ENCODE measurements at regions not wholly inside any gene's neighbourhood (a gene's known extent, or its start where the extent isn't known, plus 50 kb on each side); places are given as distances from the start of the nearest gene placed in this dataset.
"Not testable (repeated sequence)": the region's sequence is repeated elsewhere in the genome, so short reads cannot be mapped to it uniquely, and the experiment has no call there.

- DNase-seq, result no peak
Measured at GRCh38 chr1:169024800-169025271, 81.7 kb upstream of the ATP1B1 start.

DNA sequence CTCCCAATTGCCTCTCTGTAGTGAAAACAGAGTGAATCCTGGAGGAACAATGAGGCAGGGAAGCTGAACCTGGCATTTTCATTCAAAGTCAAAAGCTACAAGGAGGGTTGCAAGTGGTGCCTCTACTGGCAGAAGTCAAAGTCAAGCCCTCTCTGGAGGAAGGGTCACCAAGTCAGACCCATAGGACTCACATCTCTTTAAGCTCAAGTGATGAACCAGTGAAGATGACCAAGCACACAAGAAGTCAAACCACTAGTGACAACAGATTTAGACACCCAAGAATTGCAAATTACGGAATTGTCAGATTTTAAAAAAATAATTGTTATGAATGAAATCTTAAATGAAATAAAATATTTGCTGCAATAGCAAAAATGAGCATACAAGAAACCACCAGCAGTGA, 81.1 kb upstream of the ATP1B1 start:
- DNase-seq, result no peak

DNA sequence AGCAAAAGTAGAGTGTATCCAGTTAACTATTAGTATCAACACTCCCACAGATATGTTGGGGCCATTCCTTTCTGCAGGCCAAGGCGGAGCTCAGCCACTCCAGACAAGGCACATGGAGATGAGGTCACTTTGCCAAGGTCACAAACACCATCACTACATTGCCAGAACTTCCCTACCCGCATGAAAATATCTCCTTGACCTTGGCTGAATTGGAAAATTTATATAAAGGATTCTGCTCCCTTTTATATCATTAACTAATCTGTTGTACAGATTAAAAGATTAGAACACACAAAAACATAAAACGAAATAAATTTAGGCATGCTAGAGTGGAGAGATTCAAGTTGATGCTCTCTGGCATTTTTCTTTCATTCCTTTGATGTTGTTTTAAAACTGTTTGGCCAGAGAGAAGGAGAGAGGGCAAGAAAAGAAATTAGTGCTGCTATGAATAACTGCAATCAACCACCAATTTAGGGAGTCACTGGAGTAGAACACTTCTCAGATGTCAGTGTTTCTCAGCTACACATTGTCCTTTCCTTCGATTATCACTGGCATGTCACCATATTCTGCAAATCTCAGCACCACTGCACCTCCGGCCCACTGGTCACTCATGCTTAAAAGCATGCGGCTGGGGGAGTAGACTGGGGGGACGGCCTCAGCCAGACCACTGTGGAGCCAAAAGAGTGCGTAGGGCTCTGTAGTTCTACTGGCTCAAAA, 78.7 kb upstream of the ATP1B1 start:
- no peak for DNase-seq

DNA sequence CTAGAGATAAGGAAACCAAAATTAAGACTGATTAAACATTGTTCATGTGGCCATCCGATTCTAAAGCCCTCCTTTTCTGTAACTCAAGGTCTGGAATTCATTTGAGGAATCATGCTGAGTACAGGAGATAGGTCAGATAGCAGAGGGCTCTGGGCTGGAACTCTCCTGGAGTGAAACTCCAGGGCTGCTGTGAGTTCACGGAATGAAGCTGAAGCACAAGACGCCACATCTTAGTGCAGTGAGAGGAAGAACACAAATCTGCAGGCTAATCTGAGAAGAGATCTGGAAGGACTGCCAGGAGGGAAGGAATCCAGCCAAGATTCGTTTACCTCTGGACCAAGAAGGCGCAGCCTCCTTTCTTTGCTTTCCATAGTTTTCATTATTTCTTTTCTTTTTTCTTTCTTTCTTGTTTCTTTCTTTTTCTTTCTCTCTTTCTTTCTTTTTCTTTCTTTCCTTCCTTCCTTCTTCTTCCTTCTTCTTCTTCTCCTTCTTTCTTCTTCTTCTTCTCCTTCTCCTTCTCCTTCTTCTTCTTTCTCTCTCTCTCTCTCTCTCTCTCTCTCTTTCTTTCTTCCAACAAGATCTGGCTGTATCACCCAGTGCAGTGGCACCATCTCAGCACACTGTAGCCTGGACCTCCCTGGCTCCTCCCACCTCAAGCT, 74.8 kb upstream of the ATP1B1 start:
- DNase-seq, result no peak

- DNase-seq, result no peak
Measured at GRCh38 chr1:169041366-169041765, 65.1 kb upstream of the ATP1B1 start.

DNA sequence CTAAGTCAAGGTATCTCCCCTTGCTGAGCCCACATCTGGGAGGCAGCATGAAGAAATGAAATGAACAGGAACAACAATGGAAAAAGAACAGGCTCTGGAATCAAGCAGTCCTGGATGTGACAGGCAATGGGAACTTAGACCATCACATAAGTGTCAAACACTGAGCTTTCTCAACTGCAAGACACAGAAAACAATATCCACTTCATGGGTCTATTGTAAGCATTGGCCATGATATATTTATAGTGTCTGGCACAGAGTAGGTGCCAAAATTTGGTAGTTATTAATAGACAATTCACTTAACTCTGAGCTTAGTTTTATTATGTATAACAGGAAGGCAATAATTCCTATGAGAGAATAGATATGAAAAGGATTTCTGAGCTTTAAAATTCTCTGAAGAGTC, 64.1 kb upstream of the ATP1B1 start:
- no peak for DNase-seq

DNA sequence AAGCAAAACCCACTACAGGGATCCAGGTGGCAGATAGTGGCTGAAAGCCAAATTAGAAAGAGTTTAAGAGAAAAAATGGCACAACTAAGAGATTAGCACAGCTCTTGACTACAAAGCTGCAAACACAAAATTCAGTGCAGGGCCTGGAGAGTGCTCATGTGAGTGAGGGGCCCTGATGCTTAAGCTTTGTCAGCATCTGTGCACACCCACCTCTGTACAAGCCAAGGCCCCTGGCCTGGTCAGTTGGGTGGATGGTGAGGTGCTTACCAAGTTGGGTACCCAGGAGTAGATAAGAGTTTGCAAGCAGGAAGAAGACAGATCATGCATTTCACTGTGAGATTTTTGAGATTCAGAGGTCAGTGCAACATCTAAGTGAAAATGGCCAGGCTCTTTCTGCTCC, 62.7 kb upstream of the ATP1B1 start:
- no peak for DNase-seq

DNA sequence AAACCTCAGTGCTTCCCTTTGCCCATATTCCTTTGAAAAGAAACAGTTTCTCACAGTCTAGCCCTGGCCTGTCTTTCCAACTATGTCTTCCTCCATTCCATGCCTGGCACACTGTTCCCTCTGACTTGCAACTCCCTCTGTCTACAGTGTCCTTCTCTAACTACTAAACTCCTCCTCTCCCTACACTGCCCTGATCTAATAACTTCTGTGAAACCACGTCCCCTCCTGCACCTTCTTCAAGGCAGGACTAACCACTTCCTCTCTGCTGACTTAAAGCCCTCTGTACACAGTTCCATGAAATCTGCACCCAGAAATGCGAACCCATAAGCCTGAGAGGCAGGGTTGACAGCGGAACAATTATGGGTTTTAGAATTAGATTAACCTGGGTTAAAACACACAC, 62.2 kb upstream of the ATP1B1 start:
- DNase-seq, result peak; percentile 60

GRCh38 chr1:169044971-169045370, 61.5 kb upstream of the ATP1B1 start:
- DNase-seq, result no peak

DNA sequence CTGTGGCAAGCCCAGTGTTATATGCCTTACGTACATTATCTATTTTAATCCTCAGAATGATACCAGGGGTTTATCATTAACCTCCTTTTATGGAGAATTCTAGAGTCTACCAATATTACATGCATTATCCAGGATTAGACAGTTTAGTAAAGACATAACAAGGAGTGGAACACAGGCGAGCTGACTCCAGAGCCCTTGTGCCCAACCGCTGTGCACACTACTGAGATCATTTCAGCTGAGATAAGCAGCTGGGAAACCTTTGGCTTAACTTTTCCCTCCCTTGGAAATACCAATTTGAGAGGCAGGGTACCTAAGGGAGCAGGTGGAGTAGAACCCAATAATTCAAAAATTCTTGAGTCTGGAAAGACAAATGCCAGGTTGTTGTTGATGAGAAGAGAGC, 59.8 kb upstream of the ATP1B1 start:
- no peak for DNase-seq

DNA sequence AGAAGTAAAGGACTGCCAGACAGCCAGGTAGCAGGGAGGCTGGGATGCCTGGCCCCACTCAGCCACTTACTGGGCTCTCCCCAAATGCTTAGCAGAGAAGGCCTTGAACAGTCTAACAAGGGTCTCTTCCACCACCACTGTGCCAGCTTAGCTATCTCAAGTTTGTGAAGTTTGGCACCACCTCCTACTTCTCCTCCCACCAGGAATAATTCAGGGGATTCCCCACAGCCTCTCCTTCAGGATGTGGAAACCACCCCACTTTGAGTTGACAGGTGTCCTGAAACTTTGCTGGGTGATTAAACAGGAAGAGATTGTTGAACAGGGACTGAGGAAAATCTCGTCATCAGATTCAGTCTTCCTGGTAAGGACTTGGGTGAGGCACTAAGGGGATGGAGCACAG, 59.4 kb upstream of the ATP1B1 start:
- no peak for DNase-seq

DNA sequence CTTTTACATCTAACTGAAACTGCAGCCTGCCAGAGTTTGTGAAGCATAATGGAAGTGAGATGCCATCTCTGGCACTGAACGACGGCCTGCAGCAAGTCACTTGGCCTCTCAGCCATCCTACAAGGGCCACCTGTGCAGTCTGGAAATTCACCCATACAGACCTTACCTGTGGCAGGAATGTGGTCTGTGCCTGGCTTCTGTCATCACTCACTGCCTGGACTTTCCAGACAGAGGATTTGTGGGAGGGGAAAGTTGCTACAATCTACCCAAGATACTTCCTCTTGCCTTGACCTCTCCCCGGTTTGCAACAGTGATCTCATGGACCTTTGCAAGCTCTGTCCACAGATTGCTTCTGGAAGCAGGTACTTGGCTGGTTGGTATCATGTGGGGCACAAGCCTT, 58.4 kb upstream of the ATP1B1 start:
- no peak for DNase-seq

- no peak for DNase-seq
Measured at GRCh38 chr1:169049258-169049938, 57.1 kb upstream of the ATP1B1 start.

GRCh38 chr1:169051171-169051570, 55.3 kb upstream of the ATP1B1 start:
- no peak for DNase-seq

GRCh38 chr1:169052171-169052570, 54.3 kb upstream of the ATP1B1 start:
- not testable (repeated sequence) for DNase-seq

GRCh38 chr1:169052727-169053126, 53.8 kb upstream of the ATP1B1 start:
- no peak for DNase-seq

DNA sequence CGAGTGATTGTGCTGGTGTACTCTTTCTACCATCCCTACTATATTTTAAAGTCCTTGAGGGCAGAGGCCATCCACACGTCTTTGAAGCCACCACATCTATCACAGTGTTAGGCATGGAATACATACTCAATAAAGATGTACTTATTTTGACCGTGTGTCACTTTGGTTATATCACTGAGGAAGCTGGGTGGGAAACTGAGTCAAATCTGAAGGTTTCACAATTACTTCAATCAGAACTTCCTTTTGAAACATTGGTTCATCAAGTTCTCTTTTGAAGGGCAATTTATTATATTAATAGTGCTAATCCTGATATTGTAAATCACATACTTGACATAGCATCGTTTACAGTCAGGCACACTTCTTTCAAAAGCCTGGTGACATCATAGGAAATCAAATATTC, 53.3 kb upstream of the ATP1B1 start:
- DNase-seq, result no peak

Data from CD4-positive, alpha-beta T cell treated with Interleukin-21 for 1 hour (primary cell).